GM21447 (cell line): ENCODE measurements at regions not wholly inside any gene's neighbourhood (a gene's known extent, or its start where the extent isn't known, plus 50 kb on each side); places are given as distances from the start of the nearest gene placed in this dataset.

Experiments
- ATAC-seq: cut with Tn5 transposase; IDR thresholded peaks from one replicate; pipeline ENCODE4 v1.9.1; 2021; ENCODE audit not compliant: unreplicated experiment

DNA sequence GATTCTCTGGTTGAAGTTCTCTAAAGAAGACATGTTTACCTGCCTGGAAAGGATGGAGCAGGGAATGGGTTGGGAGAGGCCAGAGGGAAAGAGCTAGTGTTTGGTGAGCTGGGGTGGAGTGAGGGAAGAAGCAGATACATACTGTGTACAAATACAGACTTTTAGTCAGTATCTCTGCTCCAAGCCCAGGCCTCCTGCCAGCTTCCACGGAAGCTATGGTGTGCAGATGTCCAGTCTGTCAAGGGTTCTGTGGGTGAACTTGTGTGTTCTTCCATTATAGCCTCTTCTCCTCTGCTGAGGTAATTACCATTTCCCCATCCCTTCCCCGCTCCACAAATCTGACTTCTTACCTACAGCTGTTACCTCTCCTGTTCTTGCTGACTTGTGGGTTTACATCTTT is 208.6 kb downstream of the HRH4 start:
- ATAC-seq: no peak

DNA sequence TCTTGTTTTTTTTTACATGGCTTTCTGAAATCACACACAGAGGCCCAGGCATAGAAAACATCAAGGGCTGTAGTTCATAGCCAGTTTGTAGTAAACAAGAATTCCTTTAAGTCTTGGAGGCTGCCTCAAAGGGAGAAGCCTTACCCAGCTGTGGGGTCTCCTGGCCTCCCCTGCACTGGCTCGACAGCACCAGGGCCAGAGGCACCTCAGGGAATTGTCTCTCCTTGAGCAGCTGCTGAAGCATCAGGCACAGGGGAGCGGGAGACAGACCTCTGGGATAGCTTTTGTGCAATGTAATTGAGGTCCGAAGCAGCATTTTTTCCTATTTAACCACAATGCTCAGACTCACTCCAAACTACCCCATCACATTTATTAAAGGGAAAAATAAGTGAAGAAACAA is 209.1 kb downstream of the HRH4 start:
- no peak for ATAC-seq

DNA sequence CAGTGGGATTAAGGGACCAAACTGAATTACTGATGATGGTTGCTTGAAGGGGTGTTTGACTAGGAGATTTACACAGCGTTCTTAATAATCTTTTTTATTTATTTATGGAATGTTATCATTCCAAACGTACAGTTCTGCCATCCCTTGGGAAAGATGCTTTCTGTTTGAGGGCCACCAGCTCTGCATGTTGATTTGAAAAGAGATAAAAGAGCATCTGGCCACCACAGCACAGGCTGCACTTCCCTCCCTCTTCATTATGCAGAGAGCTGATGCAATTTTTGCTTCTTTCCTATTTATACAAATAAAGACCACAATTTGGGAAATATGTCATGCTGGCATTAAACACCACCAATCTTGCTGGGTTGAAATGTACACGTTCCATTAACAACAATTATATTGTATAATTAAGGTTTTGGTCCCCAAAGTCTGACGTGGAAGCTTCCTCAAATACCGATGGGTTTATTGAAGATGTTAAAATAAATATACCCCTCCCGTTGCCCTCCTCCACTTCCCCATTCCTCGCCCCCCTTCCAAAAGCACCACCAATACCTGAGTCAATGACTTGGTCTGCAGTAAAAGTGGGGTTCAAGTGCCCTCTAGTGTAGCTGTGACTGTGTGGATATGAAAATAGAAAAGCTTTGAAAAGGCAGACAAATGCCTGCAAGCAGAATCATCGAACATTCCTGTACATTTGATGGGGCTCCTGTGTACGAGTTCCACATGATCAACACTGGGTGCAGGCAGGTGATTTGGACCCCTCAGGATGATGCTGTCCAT is 211.9 kb downstream of the HRH4 start:
- no peak for ATAC-seq

DNA sequence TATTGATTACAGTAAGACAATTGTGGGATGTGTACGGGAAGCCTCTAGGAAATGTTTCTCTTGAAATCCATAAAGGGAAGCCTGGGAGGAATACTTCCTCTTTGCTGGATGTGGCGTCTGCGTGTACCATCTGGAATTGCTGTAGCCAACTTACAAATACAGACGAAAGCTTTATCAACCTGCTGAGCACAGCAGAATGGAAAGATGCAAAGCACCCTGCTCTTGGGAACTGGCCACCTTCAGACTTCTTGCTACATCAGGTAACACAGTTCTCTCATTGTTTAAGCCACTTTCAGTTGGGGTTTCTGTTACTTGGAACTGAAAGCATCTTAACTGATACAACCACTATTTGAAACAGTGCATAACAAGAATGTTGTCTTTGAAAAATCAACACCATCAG is 213.8 kb downstream of the HRH4 start:
- no peak for ATAC-seq

DNA sequence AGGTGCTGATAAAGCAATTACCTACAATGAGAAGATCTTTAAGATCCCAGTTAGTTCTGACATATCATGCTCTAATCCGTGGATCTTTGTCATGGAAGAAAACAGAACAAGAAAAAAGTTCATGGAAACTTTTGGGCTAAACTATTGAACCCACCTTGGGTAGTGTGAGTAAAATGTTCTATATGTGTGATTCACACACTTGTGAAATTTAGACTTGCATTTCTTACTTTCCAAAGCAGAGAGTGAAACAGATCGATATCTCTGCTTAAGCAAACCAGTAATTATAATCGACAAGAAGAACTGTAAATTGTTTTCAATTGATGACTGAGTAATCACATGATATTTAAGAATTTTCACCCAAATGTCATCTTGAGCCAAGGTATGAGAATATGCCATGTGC is 214.2 kb downstream of the HRH4 start:
- no peak for ATAC-seq

DNA sequence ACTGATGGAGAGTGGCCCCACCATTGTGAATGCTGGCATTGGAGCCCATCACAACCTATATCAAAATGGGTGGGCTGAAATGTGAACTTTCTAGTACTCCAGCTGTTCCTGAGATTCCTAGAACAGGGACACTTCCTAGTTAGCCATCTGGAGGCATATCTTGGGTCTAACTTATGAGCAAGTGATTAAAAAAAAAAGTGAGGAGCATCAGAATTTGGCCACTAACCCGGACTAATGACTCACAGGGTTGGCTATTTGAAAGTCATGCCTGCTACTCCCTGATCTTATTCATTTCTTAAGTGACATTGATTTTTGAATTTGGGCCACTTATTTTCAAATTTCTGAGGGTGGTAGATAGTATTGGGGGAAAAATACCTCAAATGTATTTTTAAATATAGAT is 216.6 kb downstream of the HRH4 start:
- ATAC-seq: no peak

DNA sequence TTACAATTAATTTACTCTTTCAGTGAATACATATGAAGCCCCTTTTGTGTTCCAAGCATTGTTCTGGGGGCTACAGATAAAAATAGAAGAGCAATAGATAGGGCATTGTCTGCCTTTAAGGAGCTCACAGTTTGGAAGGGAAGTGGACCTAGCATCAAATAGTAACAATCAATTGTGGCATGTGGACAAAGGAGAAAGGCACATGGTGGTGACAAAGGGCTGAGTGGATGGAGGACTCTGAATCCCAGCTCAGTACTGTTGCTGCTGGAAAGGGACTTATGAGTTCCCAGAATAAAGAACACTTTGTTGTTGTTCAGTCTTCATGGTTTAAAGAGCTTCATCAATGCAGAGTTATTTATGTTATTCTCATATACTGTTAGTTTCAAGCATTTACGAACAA is 217.7 kb downstream of the HRH4 start:
- no peak for ATAC-seq

DNA sequence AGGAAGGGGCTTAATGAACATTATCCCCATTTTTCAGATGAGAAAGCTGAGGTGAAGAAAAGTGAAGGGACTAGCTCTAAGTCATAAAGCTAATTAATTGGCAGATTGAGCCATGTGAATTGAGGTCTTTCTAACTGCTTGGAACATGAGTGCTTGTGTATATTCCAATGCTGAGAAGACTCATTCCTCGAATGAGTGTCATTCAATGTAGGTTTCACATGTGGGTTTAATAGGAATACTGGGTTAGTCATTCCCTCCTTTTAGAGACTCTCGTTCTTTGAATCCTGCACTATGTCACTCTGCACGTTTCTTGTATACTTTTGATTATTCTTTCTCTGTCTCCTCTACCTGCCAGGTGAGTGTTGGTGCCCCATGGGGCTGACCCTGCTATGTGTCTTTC is 218.2 kb downstream of the HRH4 start:
- ATAC-seq: no peak

DNA sequence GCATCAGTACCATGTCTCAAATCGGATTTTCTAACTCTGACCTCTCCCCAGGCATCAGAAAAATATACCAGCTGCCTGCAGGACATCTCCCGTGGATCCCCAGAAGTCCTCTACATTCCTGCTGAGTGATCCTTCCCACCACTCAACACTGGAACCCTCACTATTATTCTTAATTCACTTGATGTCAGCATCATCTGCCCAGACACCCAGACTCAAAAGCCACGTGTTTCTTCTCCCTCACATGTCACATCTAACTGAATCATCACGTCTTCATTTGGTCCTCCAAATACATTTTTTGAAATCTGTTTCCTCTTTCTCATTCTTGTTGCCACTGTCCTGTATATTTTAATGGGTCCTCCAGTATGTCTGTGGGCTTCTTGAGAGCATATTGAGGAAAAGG is 218.6 kb downstream of the HRH4 start:
- no peak for ATAC-seq

DNA sequence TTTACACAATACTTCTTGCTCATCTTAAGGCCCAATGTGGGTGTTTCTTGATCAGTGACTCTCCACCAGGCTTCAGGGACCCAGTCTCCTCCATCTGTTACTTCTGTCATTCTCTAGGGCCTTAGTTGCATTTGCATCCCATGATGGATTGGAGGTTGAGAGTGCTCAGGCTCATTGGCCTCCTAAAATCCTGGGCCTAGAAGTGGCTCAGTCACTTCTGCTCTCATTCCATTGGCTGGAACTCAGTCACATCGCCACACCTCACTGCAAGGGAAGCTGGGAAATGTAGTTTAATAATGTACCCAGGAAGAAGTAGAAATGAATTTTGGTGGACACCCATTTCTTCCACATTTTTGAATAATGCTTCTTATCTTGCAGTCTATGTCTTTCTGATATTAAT is 223.5 kb downstream of the HRH4 start:
- no peak for ATAC-seq

DNA sequence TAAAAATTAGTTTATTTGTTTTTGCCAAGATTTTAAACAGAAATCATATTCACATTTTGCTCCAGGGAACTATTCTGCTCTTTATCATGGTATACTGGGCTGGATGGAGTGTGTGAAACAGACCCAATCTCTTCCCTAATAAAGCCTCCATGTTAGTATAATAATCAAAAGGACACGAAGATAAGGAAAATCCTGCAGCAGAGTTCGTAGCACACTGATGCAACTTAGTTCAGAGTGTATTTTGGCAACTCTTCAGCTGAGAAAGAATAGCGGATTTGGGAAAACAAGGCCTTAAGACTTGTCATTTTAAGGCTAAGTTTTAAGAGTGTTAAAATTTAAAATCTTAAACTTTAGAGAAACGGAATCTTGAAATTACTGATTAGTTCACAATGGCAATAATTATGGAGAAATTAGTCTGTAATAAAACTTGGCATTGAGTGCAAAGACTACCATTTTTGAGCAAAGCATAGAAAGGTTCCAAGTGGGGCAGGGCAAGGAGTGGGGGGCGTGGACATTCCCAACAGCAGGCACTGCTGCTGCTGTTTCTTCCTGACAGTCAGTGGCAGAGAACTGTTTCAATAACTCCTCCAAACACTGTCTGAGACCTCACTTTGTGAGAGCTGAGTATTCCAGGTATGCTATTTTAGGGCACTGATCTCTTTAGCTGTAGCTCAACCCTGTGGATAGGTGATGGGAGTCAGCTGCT is 225.0 kb downstream of the HRH4 start:
- no peak for ATAC-seq

DNA sequence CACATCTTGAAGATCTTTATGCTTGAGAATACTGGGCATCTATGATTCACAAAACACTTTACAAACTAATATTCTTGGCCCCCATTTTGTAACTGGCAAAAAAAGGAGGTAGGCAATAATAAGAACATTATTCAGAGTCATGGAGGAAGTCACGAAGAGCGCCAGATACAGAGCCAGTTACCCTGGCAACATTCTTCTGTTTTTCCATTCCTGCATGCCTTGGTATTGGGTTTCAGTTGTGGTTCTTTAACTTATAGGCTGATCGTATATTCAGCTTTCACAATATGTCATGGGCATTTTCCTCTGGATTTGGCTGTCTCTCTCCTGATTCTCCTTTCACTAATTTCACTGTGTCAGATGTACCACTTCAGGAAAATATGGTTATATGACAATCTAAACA is 234.7 kb downstream of the HRH4 start:
- no peak for ATAC-seq

DNA sequence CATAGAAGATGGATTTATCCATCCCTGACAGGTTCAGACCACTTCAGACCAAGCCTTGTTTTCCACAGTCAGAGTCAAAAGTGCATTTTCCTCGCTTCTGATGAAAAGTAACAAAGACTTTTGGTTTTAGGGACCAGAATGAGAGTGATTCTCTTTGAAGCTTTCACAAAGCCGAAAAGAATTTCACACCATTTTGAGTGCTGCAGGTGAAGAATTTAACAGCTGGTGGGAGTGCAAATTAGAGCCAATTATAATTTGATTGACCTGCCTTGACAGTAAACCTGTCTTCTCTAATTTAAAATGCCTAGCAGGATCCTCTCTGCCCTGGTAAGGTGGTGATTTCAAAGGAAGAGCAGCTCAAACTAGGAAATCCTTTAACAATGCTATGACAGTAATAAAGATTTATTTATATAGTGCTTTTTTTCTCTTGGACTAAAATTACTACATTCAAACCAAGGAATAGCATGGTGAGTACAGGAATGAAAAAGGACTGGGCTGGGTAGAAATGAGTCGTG is 241.6 kb downstream of the HRH4 start:
- no peak for ATAC-seq

DNA sequence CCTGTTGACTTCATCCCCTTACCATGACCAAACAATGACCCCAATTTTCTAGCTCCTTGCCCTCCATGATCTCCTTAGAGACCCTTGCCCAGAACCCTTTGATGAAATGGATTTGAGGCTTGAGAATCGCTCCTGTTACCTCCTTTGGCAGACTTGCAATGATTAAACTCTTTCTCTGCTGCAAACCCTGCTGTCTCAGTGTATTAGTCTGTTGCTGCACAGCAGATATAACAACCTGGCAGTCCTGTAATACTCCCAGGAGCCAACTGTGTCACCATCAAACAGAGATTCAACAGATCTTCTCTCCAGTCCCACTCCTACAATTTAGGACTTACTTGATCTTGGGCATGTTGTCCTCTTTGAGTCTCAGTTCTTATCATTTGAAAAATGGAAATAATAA is 242.9 kb downstream of the HRH4 start:
- ATAC-seq: no peak

DNA sequence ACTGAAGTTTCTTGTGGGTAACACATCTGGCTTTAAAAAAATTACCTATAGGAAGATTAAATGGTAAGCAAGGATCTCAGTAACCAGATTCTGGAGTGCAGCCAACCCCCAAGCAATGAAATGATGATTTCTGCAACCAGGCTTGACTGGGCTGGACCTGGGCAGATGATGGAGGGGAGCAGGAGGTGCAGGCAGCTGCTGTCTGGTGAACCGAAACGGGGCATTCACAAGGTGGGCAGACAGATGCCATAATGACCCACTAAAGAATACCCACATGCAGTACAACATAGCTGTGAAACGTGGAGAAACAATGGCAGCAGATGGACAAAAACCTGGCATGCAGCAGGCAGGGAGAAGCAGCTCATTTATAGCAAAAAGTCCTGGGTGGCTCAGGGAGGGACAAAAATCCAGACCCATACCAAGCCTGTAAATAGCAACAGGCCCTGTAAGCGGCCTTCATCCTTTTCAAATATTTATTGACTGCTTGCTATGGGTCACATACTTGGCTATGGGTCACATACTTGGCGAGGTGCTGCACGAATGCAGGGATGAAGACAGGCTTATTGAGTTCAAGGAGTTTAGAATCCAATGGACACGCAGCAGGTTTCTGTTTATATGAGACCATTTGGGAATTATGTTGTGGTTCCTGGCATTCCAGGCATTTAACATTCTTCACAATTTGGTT is 244.7 kb downstream of the HRH4 start:
- ATAC-seq: no peak

DNA sequence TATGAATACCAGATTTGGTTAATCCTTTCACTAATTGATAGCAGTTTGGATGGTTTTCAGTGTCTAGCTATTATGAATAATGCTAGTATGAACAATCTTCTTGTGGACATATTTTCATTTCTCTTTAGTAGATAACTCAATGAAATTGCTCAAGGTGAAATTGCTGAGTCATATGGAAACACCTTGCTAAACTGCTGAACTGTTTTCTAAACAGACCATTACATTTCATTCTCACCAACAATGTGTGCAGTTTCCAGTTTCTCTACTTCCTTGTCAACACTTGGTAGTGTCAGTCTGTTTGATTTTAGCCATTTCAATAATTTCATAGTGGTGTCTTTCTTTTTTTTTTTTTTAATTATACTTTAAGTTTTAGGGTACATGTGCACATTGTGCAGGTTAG is 250.0 kb downstream of the HRH4 start:
- no peak for ATAC-seq

DNA sequence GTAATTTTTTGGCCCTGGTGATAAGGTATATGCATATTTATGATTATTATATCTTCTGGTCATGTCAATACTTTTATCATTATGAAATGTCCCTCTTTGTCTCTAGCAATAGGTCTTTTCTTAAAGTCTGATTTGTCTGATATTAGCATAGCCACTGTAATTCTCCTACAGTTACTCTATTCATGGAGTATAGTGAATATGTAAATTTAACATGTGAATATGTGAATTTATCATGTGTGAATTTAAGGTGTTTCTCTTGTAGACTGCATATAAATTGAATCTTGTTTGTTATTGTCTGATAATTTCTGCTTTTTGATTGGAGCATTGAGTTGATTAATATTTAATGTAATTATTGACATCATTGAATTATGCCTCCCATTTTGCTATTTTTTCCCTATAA is 259.4 kb downstream of the HRH4 start:
- ATAC-seq: no peak

DNA sequence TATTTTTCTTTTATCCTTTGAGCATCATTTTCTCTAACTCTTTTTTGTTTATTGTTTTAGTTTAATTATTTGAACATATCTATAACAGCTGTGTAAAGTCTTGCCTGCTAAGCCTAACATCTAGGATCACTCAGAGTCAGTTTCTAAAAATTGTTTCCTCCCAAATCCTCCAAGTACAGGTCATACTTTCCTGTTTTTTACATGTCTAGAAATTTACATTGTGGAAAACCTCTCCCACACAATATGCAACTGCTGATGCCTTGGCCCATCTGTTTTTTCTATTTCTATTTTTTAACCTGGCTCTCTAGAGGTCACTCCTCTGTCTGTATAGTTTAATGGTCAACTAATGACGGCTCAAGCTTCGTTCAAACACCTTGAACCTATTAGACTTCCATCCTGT is 261.0 kb downstream of the HRH4 start:
- ATAC-seq: no peak

DNA sequence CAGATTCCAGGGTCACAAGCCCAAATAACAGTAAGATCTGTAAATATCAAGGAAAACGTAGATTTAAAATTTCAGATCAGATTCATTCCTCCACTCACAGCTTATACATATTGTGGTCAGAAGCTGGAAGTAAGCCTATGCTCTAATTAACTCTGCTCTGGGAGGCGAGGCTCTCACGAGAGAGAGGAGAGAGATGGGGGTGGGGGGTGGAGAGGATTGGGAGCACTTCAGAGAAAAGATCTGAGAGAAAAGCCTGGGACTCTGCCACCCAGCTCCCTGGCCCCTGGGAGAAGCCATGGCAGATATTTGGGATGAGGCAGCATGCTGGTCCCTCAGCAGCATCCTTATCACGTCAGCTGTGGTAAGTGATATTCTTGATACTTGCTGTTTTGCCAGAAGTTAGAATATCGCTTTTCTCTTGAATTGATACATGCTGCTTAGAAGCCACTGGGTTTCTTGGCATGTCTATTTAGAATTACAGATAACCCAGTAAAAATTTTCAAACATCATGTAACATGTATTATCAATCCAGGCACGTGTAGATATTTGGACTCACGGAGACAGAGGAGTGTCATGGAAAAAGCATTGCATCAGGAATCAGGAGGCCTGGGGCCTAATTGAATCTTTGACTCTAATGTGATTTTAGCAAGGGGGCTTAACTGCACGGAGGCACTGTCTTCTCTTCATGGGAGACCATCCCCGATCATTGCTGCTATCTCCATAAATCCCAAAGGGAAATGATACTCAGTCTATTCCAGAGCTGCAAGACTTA is 265.4 kb downstream of the HRH4 start:
- ATAC-seq: no peak

DNA sequence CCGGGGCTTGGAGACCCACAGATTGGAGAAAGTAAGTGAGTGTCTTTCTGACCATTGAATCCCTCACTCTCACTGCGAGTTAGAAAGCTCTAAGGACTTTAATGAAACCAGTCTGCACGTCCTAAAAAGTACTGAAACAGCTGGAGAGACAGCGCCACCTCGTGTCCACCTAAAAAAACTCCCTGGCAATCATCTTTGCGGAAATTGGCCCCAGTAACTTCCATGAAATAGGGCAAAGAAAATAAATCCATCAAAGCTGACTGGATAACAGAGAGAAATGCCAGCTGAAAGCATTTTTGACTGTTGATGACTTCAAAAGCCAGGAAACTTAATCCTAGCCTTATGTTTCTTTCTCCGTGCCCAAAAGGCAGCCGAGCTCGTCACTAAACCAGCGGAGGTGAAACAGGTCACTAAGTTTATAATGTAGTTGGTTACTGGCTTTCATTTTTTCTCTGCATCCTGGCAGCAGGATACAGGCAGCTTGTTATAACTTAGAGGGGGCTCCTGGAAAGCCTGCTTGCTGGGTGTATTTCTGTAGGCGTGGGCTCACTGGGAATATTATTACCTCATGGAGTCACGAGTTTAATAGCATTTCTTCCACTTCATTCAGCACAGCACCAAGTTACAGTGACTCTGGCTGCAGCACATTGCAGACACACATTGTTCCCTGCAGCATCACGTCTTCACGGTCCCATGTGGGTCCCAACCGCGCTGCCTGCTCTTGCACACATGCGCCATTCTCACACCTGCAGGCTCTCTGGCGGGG is 266.5 kb downstream of the HRH4 start:
- ATAC-seq: no peak

DNA sequence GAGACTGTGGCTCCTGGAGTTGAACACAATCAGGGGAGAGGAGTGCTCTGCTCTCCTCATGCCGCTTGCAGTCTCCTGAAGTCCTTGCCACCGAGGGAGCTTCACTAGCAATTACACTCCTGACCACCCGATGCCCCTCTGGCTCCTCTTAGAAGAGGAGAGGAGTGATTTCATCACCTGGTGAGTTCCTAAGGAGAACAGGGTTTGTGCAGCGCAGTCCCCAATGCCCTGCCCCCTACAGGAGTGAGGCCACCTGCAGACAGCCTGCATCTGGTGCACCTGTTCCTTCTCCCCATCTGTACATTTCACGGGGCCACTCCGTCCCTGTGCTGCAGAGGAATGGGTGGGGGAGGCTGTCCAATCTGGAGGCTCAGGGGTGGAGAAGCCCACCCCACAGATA is 267.2 kb downstream of the HRH4 start:
- no peak for ATAC-seq
